GM12891 (cell line): ENCODE measurements at regions not wholly inside any gene's neighbourhood (a gene's known extent, or its start where the extent isn't known, plus 50 kb on each side); places are given as distances from the start of the nearest gene placed in this dataset.
A peak's percentile ranks its signal among the peaks of the same experiment; 100 is the strongest.

Experiments used
- DNase-seq: peaks from one replicate; pipeline ENCODE4 v3.0.0; 2011; ENCODE audit warnings: low spot score; ENCODE audit not compliant: insufficient read length
- FAIRE-seq: peaks from 2 replicates; lab custom pipeline; 2011; peaks lifted over from hg19 to GRCh38; lab: Jason Lieb, UNC
- PAX5 ChIP-seq: IDR thresholded peaks from 2 replicates; pipeline ENCODE4 v1.6.1; 2011; ENCODE audit warnings: low read length, moderate library complexity, mild to moderate bottlenecking; ENCODE audit not compliant: insufficient read depth, severe bottlenecking
- POLR2A ChIP-seq: IDR thresholded peaks from 2 replicates; pipeline ENCODE4 v1.6.1; 2011; ENCODE audit warnings: low read depth, low read length, control low read depth
- POLR2AphosphoS5 ChIP-seq: IDR thresholded peaks from 2 replicates; pipeline ENCODE4 v1.6.1; 2011; ENCODE audit warnings: low read depth, low read length, control low read depth
- POU2F2 ChIP-seq: IDR thresholded peaks from 2 replicates; pipeline ENCODE4 v1.6.1; 2011; ENCODE audit warnings: low read depth, mild to moderate bottlenecking, control low read depth, low read length, moderate library complexity
- SPI1 ChIP-seq: IDR thresholded peaks from 2 replicates; pipeline ENCODE4 v1.6.1; 2011; ENCODE audit warnings: low read depth, low read length, control low read depth
- TAF1 ChIP-seq: IDR thresholded peaks from 2 replicates; pipeline ENCODE4 v1.6.1; 2011; ENCODE audit warnings: low read depth, low read length, control low read depth

GRCh38 chr9:88077071-88077617 is 61.1 kb downstream of the SPATA31C2 start:
- DNase-seq: no peak
- FAIRE-seq: no peak
- TF ChIP-seq TAF1: no peak
- TF ChIP-seq POLR2A: no peak
- no peak for TF ChIP-seq POU2F2
- TF ChIP-seq POLR2AphosphoS5: no peak
- no peak for TF ChIP-seq SPI1
- TF ChIP-seq PAX5: no peak

GRCh38 chr9:88076286-88077070 is 61.8 kb downstream of the SPATA31C2 start:
- FAIRE-seq (no peak), DNase-seq (peak; percentile 18)
- TF ChIP-seq POLR2AphosphoS5 (no peak), POLR2A (no peak), PAX5 (no peak), SPI1 (no peak), POU2F2 (no peak), TAF1 (no peak)

- DNase-seq: no peak
- TF ChIP-seq POU2F2 (no peak), SPI1 (no peak), POLR2AphosphoS5 (no peak), POLR2A (no peak), PAX5 (no peak), TAF1 (no peak)
- no peak for FAIRE-seq
These were observed 62.3 kb downstream of the SPATA31C2 start for GRCh38 chr9:88075966-88076285.

GRCh38 chr9:88075506-88075905 is 62.8 kb downstream of the SPATA31C2 start:
- no peak for TF ChIP-seq POU2F2
- TF ChIP-seq TAF1: no peak
- no peak for TF ChIP-seq POLR2AphosphoS5
- TF ChIP-seq SPI1: no peak
- TF ChIP-seq POLR2A: no peak
- no peak for TF ChIP-seq PAX5
- FAIRE-seq: no peak
- DNase-seq: no peak

- FAIRE-seq (no peak), DNase-seq (no peak)
- no peak for TF ChIP-seq POU2F2
- TF ChIP-seq POLR2A: no peak
- TF ChIP-seq POLR2AphosphoS5: no peak
- no peak for TF ChIP-seq TAF1
- no peak for TF ChIP-seq SPI1
- no peak for TF ChIP-seq PAX5
These were observed 63.3 kb downstream of the SPATA31C2 start for GRCh38 chr9:88074931-88075330.

- FAIRE-seq: no peak
- TF ChIP-seq SPI1: no peak
- TF ChIP-seq TAF1: no peak
- no peak for TF ChIP-seq POLR2AphosphoS5
- TF ChIP-seq POLR2A: no peak
- no peak for TF ChIP-seq PAX5
- TF ChIP-seq POU2F2: no peak
- DNase-seq: no peak
These were observed 65.4 kb downstream of the SPATA31C2 start for GRCh38 chr9:88072831-88073375.

GRCh38 chr9:88071331-88071730 is 66.9 kb downstream of the SPATA31C2 start:
- no peak for FAIRE-seq
- DNase-seq: no peak
- TF ChIP-seq POU2F2 (no peak), SPI1 (no peak), TAF1 (no peak), POLR2AphosphoS5 (no peak), PAX5 (no peak), POLR2A (no peak)

- TF ChIP-seq POU2F2: no peak
- TF ChIP-seq POLR2A: no peak
- no peak for TF ChIP-seq PAX5
- TF ChIP-seq POLR2AphosphoS5: no peak
- no peak for TF ChIP-seq SPI1
- no peak for TF ChIP-seq TAF1
- DNase-seq: no peak
- FAIRE-seq: no peak
These were observed 72.7 kb downstream of the SPATA31C2 start for GRCh38 chr9:88065619-88066018.

- DNase-seq (no peak), FAIRE-seq (no peak)
- TF ChIP-seq POLR2A: no peak
- no peak for TF ChIP-seq POLR2AphosphoS5
- no peak for TF ChIP-seq TAF1
- TF ChIP-seq POU2F2: no peak
- no peak for TF ChIP-seq SPI1
- TF ChIP-seq PAX5: no peak
These were observed 73.7 kb downstream of the SPATA31C2 start for GRCh38 chr9:88064554-88064953.
